ENCODE measurements at regions not wholly inside any gene's neighbourhood (a gene's known extent, or its start where the extent isn't known, plus 50 kb on each side); places are given as distances from the start of the nearest gene placed in this dataset.

- Mint-ChIP-seq H3K9me3 (ENCODE audit: low read depth) (no peaks in the 10 kb centered on the region), H3K27me3 (no peaks in the 10 kb centered on the region), H3K27ac (no peak overlapping the region), H3K36me3 (ENCODE audit: insufficient read depth) (no peaks in the 10 kb centered on the region), H3K4me3 (ENCODE audit: low read depth) (no peak overlapping the region), H3K4me1 (ENCODE audit: low read depth) (peaks cover 15% of the 10 kb centered on the region)
- TF ChIP-seq CTCF (IDR thresholded peaks at IDR 0.05; ENCODE audit: unreplicated experiment) = no peak
- no peak for DNase-seq (ENCODE audit: low spot score, unreplicated experiment)
These were observed 491.3 kb upstream of the MEF2C start for GRCh38 chr5:89374144-89374784.

- no peaks in the 10 kb centered on the region for H3K9me3 Mint-ChIP-seq (ENCODE audit: low read depth)
- no peak for TF ChIP-seq CTCF (IDR thresholded peaks at IDR 0.05; ENCODE audit: unreplicated experiment)
- no peaks in the 10 kb centered on the region for H3K27me3 Mint-ChIP-seq
- DNase-seq (ENCODE audit: low spot score, unreplicated experiment) = no peak
- H3K36me3 Mint-ChIP-seq (ENCODE audit: insufficient read depth) = no peaks in the 10 kb centered on the region
- peaks cover 15% of the 10 kb centered on the region for H3K4me1 Mint-ChIP-seq (ENCODE audit: low read depth)
- no peak overlapping the region for H3K27ac Mint-ChIP-seq
- H3K4me3 Mint-ChIP-seq (ENCODE audit: low read depth) = no peak overlapping the region
These were observed 489.2 kb upstream of the MEF2C start for GRCh38 chr5:89372176-89372575.

- H3K4me3 Mint-ChIP-seq (ENCODE audit: low read depth) = no peak overlapping the region
- TF ChIP-seq CTCF (IDR thresholded peaks at IDR 0.05; ENCODE audit: unreplicated experiment) = no peak
- no peaks in the 10 kb centered on the region for H3K27me3 Mint-ChIP-seq
- H3K27ac Mint-ChIP-seq = no peak overlapping the region
- H3K9me3 Mint-ChIP-seq (ENCODE audit: low read depth) = no peaks in the 10 kb centered on the region
- H3K4me1 Mint-ChIP-seq (ENCODE audit: low read depth) = peaks cover 15% of the 10 kb centered on the region
- no peak for DNase-seq (ENCODE audit: low spot score, unreplicated experiment)
- no peaks in the 10 kb centered on the region for H3K36me3 Mint-ChIP-seq (ENCODE audit: insufficient read depth)
These were observed 488.7 kb upstream of the MEF2C start for GRCh38 chr5:89371646-89372045.

- Mint-ChIP-seq H3K4me1 (ENCODE audit: low read depth) (no peaks in the 10 kb centered on the region), H3K9me3 (ENCODE audit: low read depth) (no peaks in the 10 kb centered on the region), H3K27me3 (no peaks in the 10 kb centered on the region), H3K27ac (no peak overlapping the region), H3K4me3 (ENCODE audit: low read depth) (no peak overlapping the region), H3K36me3 (ENCODE audit: insufficient read depth) (no peaks in the 10 kb centered on the region)
- no peak for DNase-seq (ENCODE audit: low spot score, unreplicated experiment)
- no peak for TF ChIP-seq CTCF (IDR thresholded peaks at IDR 0.05; ENCODE audit: unreplicated experiment)
These were observed 476.1 kb upstream of the MEF2C start for GRCh38 chr5:89359046-89359445.

- Mint-ChIP-seq H3K4me3 (ENCODE audit: low read depth) (no peak overlapping the region), H3K4me1 (ENCODE audit: low read depth) (peaks cover 3% of the 10 kb centered on the region), H3K27ac (no peak overlapping the region), H3K9me3 (ENCODE audit: low read depth) (no peaks in the 10 kb centered on the region), H3K27me3 (no peaks in the 10 kb centered on the region), H3K36me3 (ENCODE audit: insufficient read depth) (no peaks in the 10 kb centered on the region)
- DNase-seq (ENCODE audit: low spot score, unreplicated experiment) = no peak
- TF ChIP-seq CTCF (IDR thresholded peaks at IDR 0.05; ENCODE audit: unreplicated experiment) = no peak
These were observed 471.0 kb upstream of the MEF2C start for GRCh38 chr5:89353837-89354551.
